ENCODE measurements at regions not wholly inside any gene's neighbourhood (a gene's known extent, or its start where the extent isn't known, plus 50 kb on each side); places are given as distances from the start of the nearest gene placed in this dataset.

GRCh38 chr22:44578516-44579230 is 80.6 kb upstream of the RTL6 start:
- Histone ChIP-seq H3K27me3 (ENCODE audit: insufficient read depth, poor library complexity, severe bottlenecking) (no peaks in the 10 kb centered on the region), H3K27ac (replicated peaks) (no peak overlapping the region), H3K4me3 (replicated peaks; ENCODE audit: insufficient read depth, low read length) (no peak overlapping the region)
- TF ChIP-seq CTCF (IDR thresholded peaks at IDR 0.05; ENCODE audit: insufficient read depth, low read length), result no peak
- DNase-seq (ENCODE audit: low read depth in 1 of 2, low spot score in 1 of 2), result no peak

- H3K27ac ChIP-seq (replicated peaks), result no peak overlapping the region
- no peak overlapping the region for H3K4me3 ChIP-seq (replicated peaks; ENCODE audit: insufficient read depth, low read length)
- no peak for DNase-seq (ENCODE audit: low read depth in 1 of 2, low spot score in 1 of 2)
- TF ChIP-seq CTCF (IDR thresholded peaks at IDR 0.05; ENCODE audit: insufficient read depth, low read length) (no peak), GABPA (IDR thresholded peaks at IDR 0.05; ENCODE audit: low read depth) (no peak), POLR2AphosphoS5 (IDR thresholded peaks at IDR 0.05; ENCODE audit: low read depth) (no peak), SPI1 (IDR thresholded peaks at IDR 0.05; ENCODE audit: borderline replicate concordance, low read depth) (no peak)
- H3K27me3 ChIP-seq (ENCODE audit: insufficient read depth, poor library complexity, severe bottlenecking), result no peaks in the 10 kb centered on the region
These were observed 80.1 kb upstream of the RTL6 start for GRCh38 chr22:44578110-44578457.

- Histone ChIP-seq H3K27me3 (ENCODE audit: insufficient read depth, poor library complexity, severe bottlenecking) (no peaks in the 10 kb centered on the region), H3K27ac (replicated peaks) (no peak overlapping the region), H3K4me3 (replicated peaks; ENCODE audit: insufficient read depth, low read length) (no peak overlapping the region)
- TF ChIP-seq POLR2AphosphoS5 (IDR thresholded peaks at IDR 0.05; ENCODE audit: low read depth), result no peak
- no peak for TF ChIP-seq GABPA (IDR thresholded peaks at IDR 0.05; ENCODE audit: low read depth)
- no peak for TF ChIP-seq REST (IDR thresholded peaks at IDR 0.05; ENCODE audit: insufficient replicate concordance, low read depth)
- no peak for TF ChIP-seq SPI1 (IDR thresholded peaks at IDR 0.05; ENCODE audit: borderline replicate concordance, low read depth)
- no peak for DNase-seq (ENCODE audit: low read depth in 1 of 2, low spot score in 1 of 2)
These were observed 79.5 kb upstream of the RTL6 start for GRCh38 chr22:44577391-44578109.

GRCh38 chr22:44576311-44577260 is 78.6 kb upstream of the RTL6 start:
- Histone ChIP-seq H3K27ac (replicated peaks) (no peak overlapping the region), H3K4me3 (replicated peaks; ENCODE audit: insufficient read depth, low read length) (no peak overlapping the region), H3K27me3 (ENCODE audit: insufficient read depth, poor library complexity, severe bottlenecking) (no peaks in the 10 kb centered on the region)
- no peak for TF ChIP-seq GABPA (IDR thresholded peaks at IDR 0.05; ENCODE audit: low read depth)
- TF ChIP-seq SPI1 (IDR thresholded peaks at IDR 0.05; ENCODE audit: borderline replicate concordance, low read depth), result no peak
- no peak for TF ChIP-seq POLR2AphosphoS5 (IDR thresholded peaks at IDR 0.05; ENCODE audit: low read depth)
- TF ChIP-seq CTCF (IDR thresholded peaks at IDR 0.05; ENCODE audit: insufficient read depth, low read length), result no peak
- TF ChIP-seq REST (IDR thresholded peaks at IDR 0.05; ENCODE audit: insufficient replicate concordance, low read depth), result no peak
- no peak for DNase-seq (ENCODE audit: low read depth in 1 of 2, low spot score in 1 of 2)

All from HL-60 (cell line).